Pancreas (tissue), 10 donors: ENCODE measurements at regions not wholly inside any gene's neighbourhood (a gene's known extent, or its start where the extent isn't known, plus 50 kb on each side); places are given as distances from the start of the nearest gene placed in this dataset.

Experiments
- ATAC-seq, 4 donors: fragments of 200-7000 bp; cut with Tn5 transposase; one replicate each; pipeline versions ENCODE4 v1.8.0 to v1.9.1; 2020; ENCODE audit warnings: mild to moderate bottlenecking in 4 of 4, moderate library complexity in 4 of 4
- DNase-seq, 6 donors: peaks; one replicate each; pipeline ENCODE4 v3.0.0-alpha.2; 2020
- FAIRE-seq: peaks from 2 replicates; lab custom pipeline; 2012; peaks lifted over from hg19 to GRCh38; lab: Jason Lieb, UNC
- H3K27ac ChIP-seq, 4 donors: fragments of 200-600 bp; sonication (generic); 1 replicate in 3 of 4; 2 replicates in 1 of 4; pipeline versions ENCODE4 v1.5.0 to v1.8.0; 2020
- H3K27me3 ChIP-seq, 4 donors: fragments of 200-600 bp; one replicate each; pipeline ENCODE4 v1.8.0; 2021
- H3K36me3 ChIP-seq, 3 donors: fragments of 200-600 bp; sonication (generic) in 1 of 3; one replicate each; pipeline versions ENCODE4 v1.5.0 to v1.8.0; 2020 to 2021
- H3K4me1 ChIP-seq, 3 donors: fragments of 200-600 bp; one replicate each; pipeline ENCODE4 v1.8.0; 2021
- H3K4me3 ChIP-seq, 4 donors: fragments of 200-600 bp; sonication (generic) in 2 of 4; one replicate each; pipeline versions ENCODE4 v1.5.0 to v1.8.0; 2020 to 2021
- H3K9me3 ChIP-seq, 4 donors: fragments of 200-600 bp; one replicate each; pipeline ENCODE4 v1.8.0; 2021
- WGBS, 2 donors: extraction: QIAGEN DNeasy Blood & Tissue Kit; methylation state at CpG; one replicate each; pipeline ENCODE4 v1.1.7; 2013; 5-methylcytosine and 5-hydroxymethylcytosine counted together
- intact Hi-C, 3 donors: fragments of 100-400 bp; cut with DNase I; formaldehyde crosslinking; loops; one replicate each; pipeline versions ENCODE4 v1.11.1 to v1.14.2; 2022
- TF ChIP-seq, protein P1 (sequence below), 4 donors: fragments of 200-600 bp; sonication (generic) in 3 of 4; IDR thresholded peaks; one replicate each; pipeline versions ENCODE4 v1.5.0 to v1.8.0; 2021; ENCODE audit warnings: antibody characterized with exemption in 4 of 4
- donor health status: healthy with polysubstance abuse.
- donor health status: DM: no; HTN: no; CAD: no; lungs with moderate emphysema.
- donor health status: DM: no; HTN: no; CAD: no.
- donor health status: control.
- donor health status: control.
- donor health status: Bipolar disorder and iron deficiency.
- donor health status: DM: yes; HTN: yes; CAD: no.
- donor health status: DM: no; HTN: no; CAD: no.
- donor health status: DM: no; HTN: no; CAD: no.
- donor health status: DM: yes; HTN: yes; CAD: no.

DNA sequence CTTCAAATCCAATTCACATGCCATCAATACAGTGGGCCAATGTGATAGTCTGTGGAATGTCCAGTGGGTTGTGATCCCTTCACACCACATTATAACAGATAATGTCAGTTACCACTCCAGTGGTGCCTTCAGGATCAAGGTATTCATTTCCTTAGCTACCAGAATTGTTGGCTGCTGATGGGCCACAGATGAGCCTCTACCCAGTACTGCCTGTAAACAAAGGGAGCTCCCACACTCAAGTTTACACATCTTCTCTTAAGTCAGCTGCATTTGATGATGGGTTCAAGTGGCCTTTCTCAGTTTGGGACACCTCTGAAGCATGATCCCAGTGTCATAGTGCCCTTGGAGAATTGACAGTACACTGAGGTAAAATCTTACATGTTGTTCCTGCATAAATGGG is 477.0 kb upstream of the CD180 start:
- H3K27me3 ChIP-seq = no peaks in the 10 kb centered on the region
- ATAC-seq (no peak), FAIRE-seq (no peak), DNase-seq (no peak)
- H3K4me3 ChIP-seq = no peak overlapping the region
- TF ChIP-seq, protein P1, sequence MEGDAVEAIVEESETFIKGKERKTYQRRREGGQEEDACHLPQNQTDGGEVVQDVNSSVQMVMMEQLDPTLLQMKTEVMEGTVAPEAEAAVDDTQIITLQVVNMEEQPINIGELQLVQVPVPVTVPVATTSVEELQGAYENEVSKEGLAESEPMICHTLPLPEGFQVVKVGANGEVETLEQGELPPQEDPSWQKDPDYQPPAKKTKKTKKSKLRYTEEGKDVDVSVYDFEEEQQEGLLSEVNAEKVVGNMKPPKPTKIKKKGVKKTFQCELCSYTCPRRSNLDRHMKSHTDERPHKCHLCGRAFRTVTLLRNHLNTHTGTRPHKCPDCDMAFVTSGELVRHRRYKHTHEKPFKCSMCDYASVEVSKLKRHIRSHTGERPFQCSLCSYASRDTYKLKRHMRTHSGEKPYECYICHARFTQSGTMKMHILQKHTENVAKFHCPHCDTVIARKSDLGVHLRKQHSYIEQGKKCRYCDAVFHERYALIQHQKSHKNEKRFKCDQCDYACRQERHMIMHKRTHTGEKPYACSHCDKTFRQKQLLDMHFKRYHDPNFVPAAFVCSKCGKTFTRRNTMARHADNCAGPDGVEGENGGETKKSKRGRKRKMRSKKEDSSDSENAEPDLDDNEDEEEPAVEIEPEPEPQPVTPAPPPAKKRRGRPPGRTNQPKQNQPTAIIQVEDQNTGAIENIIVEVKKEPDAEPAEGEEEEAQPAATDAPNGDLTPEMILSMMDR (IDR thresholded peaks at IDR 0.05) = no peak
- H3K36me3 ChIP-seq = no peaks in the 10 kb centered on the region
- H3K4me1 ChIP-seq = no peaks in the 10 kb centered on the region
- H3K27ac ChIP-seq = no peak overlapping the region
- intact Hi-C loops = no loop called here
- H3K9me3 ChIP-seq = no peaks in the 10 kb centered on the region

DNA sequence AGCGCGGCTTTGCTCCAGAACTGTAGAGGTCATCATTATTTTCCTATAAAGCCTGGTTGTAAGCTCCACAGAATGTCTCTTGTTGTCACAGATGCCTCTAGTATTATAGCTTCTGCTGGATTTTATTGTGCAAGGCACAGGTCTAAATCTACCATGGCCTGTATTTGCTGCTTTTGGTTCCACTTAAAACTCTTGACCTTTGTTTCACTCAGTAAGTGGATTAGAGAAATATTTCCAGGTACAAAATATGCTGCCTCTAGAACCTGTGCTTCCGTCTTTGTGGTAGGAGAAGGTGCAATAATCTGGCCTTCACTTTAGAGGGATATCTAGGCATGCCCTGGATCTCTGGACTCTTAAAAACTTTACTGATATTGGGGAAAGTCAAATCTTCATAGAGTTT is 476.6 kb upstream of the CD180 start:
- Histone ChIP-seq H3K4me3 (no peak overlapping the region), H3K27me3 (no peaks in the 10 kb centered on the region), H3K9me3 (no peaks in the 10 kb centered on the region), H3K4me1 (no peaks in the 10 kb centered on the region), H3K36me3 (no peaks in the 10 kb centered on the region), H3K27ac (no peak overlapping the region)
- ATAC-seq (no peak), FAIRE-seq (no peak), DNase-seq (no peak)
- whole genome bisulfite sequencing, 2 donors = 94 to 95% methylated on average over 3 of the region's 3 CpGs
- TF ChIP-seq, protein P1 (IDR thresholded peaks at IDR 0.05) = no peak
- intact Hi-C loops = no loop called here

DNA sequence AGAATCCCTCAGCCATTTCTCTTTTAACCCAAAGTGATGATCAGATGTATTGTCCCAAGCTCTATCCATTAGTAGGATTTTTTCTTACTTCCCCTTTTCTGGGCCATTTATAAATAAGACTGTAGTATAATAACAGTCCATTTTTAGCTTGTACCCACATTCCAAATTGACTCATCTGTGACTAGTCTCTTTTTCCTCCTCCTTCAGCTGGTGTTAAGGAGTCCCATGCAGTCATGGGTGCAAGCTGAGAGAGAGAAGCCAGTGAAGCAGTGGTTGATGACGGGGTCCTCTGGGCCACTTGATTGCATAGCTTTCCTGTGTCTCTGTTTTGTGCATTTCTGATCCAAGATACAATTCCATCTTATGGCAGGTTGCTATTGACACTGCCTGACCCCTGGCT is 476.0 kb upstream of the CD180 start:
- no peaks in the 10 kb centered on the region for H3K9me3 ChIP-seq
- DNase-seq (no peak), FAIRE-seq (no peak), ATAC-seq (no peak)
- H3K4me1 ChIP-seq = no peaks in the 10 kb centered on the region
- 75 to 82% methylated on average over 1 of the region's 1 CpG for WGBS, 2 donors
- no peaks in the 10 kb centered on the region for H3K36me3 ChIP-seq
- intact Hi-C loops = no loop called here
- no peak overlapping the region for H3K27ac ChIP-seq
- TF ChIP-seq, protein P1 (IDR thresholded peaks at IDR 0.05) = no peak
- H3K27me3 ChIP-seq = no peaks in the 10 kb centered on the region
- no peak overlapping the region for H3K4me3 ChIP-seq

DNA sequence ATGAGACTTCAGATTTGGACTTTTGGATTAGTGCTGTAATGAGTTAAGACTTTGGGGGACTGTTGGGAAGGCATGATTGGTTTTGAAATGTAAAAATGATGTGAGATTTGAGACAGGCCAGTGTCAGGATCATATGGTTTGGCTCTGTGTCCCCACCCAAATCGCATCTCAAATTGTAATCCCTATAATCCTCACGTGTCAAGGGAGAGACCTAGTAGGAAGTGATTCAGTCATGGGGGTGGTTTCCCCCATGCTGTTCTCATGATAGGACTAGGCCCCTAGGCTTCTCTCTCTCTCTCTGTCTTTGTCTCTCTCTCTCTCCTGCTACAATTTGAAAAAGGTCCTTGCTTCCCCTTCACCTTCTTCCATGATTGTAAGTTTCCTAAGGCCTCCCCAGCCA is 473.3 kb upstream of the CD180 start:
- no peaks in the 10 kb centered on the region for H3K36me3 ChIP-seq
- H3K27ac ChIP-seq = no peak overlapping the region
- DNase-seq = no peak
- no peak for FAIRE-seq
- WGBS, 2 donors = 69 to 80% methylated on average over 2 of the region's 2 CpGs
- ATAC-seq = no peak
- TF ChIP-seq, protein P1 (IDR thresholded peaks at IDR 0.05) = no peak
- H3K4me1 ChIP-seq = no peaks in the 10 kb centered on the region
- no peaks in the 10 kb centered on the region for H3K27me3 ChIP-seq
- no peaks in the 10 kb centered on the region for H3K9me3 ChIP-seq
- intact Hi-C loops = no loop called here
- no peak overlapping the region for H3K4me3 ChIP-seq

DNA sequence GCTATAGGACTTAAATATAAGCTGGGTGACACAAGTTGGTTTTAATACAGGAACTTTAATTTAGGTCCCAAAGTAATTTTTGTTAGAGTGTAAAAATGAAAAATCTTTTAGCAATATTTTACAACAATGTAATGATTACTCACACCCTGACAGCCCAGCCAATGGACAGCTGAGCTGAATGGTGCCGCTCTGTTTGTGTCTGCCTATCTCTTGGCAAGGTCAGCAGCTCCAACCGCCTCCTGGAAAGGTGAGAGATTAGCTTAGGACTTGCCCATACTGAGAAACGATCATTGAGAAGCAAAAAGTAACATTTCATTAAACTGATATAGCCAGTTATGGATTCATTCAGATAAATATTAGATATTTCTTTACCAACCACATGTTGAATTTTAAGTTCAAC is 463.6 kb upstream of the CD180 start:
- intact Hi-C loops = no loop called here
- Histone ChIP-seq H3K36me3 (no peaks in the 10 kb centered on the region), H3K27me3 (no peaks in the 10 kb centered on the region), H3K4me3 (no peak overlapping the region), H3K9me3 (no peaks in the 10 kb centered on the region), H3K27ac (no peak overlapping the region), H3K4me1 (no peaks in the 10 kb centered on the region)
- DNase-seq = no peak
- WGBS, 2 donors = 8 to 17% methylated on average over 3 of the region's 3 CpGs
- TF ChIP-seq, protein P1 (IDR thresholded peaks at IDR 0.05) = no peak
- no peak for FAIRE-seq
- ATAC-seq = peak in 2 of 4 donors; percentile 57 to 65
